ENCODE measurements at regions not wholly inside any gene's neighbourhood (a gene's known extent, or its start where the extent isn't known, plus 50 kb on each side); places are given as distances from the start of the nearest gene placed in this dataset.

- no peak for TF ChIP-seq CTCF (IDR thresholded peaks at IDR 0.05; ENCODE audit: low read depth, low read length)
- no peaks in the 10 kb centered on the region for H3K36me3 ChIP-seq
- H3K9me3 ChIP-seq: no peaks in the 10 kb centered on the region
- H3K4me1 ChIP-seq: no peaks in the 10 kb centered on the region
- no peaks in the 10 kb centered on the region for H3K27me3 ChIP-seq
- no peak overlapping the region for H3K4me3 ChIP-seq (ENCODE audit: low read depth, low read length)
- DNase-seq: no peak
These were observed 493.7 kb upstream of the HS6ST1 start for GRCh38 chr2:128812183-128812940.

GRCh38 chr2:128813352-128814034 is 494.8 kb upstream of the HS6ST1 start:
- TF ChIP-seq CTCF (IDR thresholded peaks at IDR 0.05; ENCODE audit: low read depth, low read length): no peak
- no peak overlapping the region for H3K4me3 ChIP-seq (ENCODE audit: low read depth, low read length)
- no peaks in the 10 kb centered on the region for H3K4me1 ChIP-seq
- no peaks in the 10 kb centered on the region for H3K9me3 ChIP-seq
- no peaks in the 10 kb centered on the region for H3K36me3 ChIP-seq
- H3K27me3 ChIP-seq: no peaks in the 10 kb centered on the region
- no peak for DNase-seq

GRCh38 chr2:128815248-128815647 is 496.6 kb upstream of the HS6ST1 start:
- H3K36me3 ChIP-seq: no peaks in the 10 kb centered on the region
- no peaks in the 10 kb centered on the region for H3K4me1 ChIP-seq
- H3K4me3 ChIP-seq (ENCODE audit: low read depth, low read length): no peak overlapping the region
- no peaks in the 10 kb centered on the region for H3K27me3 ChIP-seq
- TF ChIP-seq CTCF (IDR thresholded peaks at IDR 0.05; ENCODE audit: low read depth, low read length): no peak
- H3K9me3 ChIP-seq: no peaks in the 10 kb centered on the region
- DNase-seq: no peak

- H3K36me3 ChIP-seq: no peaks in the 10 kb centered on the region
- H3K27me3 ChIP-seq: no peaks in the 10 kb centered on the region
- no peak for DNase-seq
These were observed 498.5 kb upstream of the HS6ST1 start for GRCh38 chr2:128817171-128817570.

GRCh38 chr2:128817813-128818212 is 499.1 kb upstream of the HS6ST1 start:
- no peak for DNase-seq
- no peaks in the 10 kb centered on the region for H3K27me3 ChIP-seq
- no peaks in the 10 kb centered on the region for H3K4me1 ChIP-seq
- no peaks in the 10 kb centered on the region for H3K9me3 ChIP-seq
- TF ChIP-seq CTCF (IDR thresholded peaks at IDR 0.05; ENCODE audit: low read depth, low read length): no peak
- no peaks in the 10 kb centered on the region for H3K36me3 ChIP-seq
- no peak overlapping the region for H3K4me3 ChIP-seq (ENCODE audit: low read depth, low read length)

More at GRCh38 chr2:128817171-128817570, 498.5 kb upstream of the HS6ST1 start:
- Histone ChIP-seq H3K4me3 (ENCODE audit: low read depth, low read length) (no peak overlapping the region), H3K4me1 (no peaks in the 10 kb centered on the region), H3K9me3 (no peaks in the 10 kb centered on the region)
- TF ChIP-seq CTCF (IDR thresholded peaks at IDR 0.05; ENCODE audit: low read depth, low read length): no peak

- Histone ChIP-seq H3K4me3 (ENCODE audit: low read depth, low read length) (no peak overlapping the region), H3K36me3 (no peaks in the 10 kb centered on the region), H3K4me1 (no peaks in the 10 kb centered on the region), H3K27me3 (no peaks in the 10 kb centered on the region), H3K9me3 (no peaks in the 10 kb centered on the region)
- no peak for TF ChIP-seq CTCF (IDR thresholded peaks at IDR 0.05; ENCODE audit: low read depth, low read length)
- DNase-seq: no peak
These were observed 499.6 kb upstream of the HS6ST1 start for GRCh38 chr2:128818248-128818647.
